ENCODE measurements at regions not wholly inside any gene's neighbourhood (a gene's known extent, or its start where the extent isn't known, plus 50 kb on each side); places are given as distances from the start of the nearest gene placed in this dataset.

- no peak for ATAC-seq (ENCODE audit: low FRiP score)
- TF ChIP-seq, protein P1, sequence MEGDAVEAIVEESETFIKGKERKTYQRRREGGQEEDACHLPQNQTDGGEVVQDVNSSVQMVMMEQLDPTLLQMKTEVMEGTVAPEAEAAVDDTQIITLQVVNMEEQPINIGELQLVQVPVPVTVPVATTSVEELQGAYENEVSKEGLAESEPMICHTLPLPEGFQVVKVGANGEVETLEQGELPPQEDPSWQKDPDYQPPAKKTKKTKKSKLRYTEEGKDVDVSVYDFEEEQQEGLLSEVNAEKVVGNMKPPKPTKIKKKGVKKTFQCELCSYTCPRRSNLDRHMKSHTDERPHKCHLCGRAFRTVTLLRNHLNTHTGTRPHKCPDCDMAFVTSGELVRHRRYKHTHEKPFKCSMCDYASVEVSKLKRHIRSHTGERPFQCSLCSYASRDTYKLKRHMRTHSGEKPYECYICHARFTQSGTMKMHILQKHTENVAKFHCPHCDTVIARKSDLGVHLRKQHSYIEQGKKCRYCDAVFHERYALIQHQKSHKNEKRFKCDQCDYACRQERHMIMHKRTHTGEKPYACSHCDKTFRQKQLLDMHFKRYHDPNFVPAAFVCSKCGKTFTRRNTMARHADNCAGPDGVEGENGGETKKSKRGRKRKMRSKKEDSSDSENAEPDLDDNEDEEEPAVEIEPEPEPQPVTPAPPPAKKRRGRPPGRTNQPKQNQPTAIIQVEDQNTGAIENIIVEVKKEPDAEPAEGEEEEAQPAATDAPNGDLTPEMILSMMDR (IDR thresholded peaks at IDR 0.05) = no peak
- no peak for DNase-seq (ENCODE audit: low spot score)
Observed at GRCh38 chr22:26903030-26903856, 245.9 kb downstream of the MIAT start.

DNA sequence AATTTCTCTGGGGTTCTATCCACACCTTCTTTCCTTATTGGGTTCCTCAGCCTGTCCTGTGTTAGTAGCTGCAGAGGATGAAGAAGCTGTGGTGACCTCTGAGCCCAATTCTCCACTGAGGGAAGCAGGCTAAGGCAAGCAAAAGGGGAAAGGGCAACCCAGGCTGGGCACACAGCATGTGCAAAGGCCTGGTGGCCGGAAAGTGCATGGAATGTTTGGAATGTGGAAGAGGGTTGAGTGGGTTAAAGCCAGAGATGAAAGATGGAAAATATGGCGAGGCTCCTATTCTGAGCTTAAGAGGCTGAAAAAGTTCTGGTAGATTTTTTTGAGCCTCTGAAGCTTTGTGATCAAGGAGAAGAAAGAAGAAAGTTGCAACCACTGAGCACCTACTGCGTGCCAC, 247.1 kb downstream of the MIAT start:
- ATAC-seq (ENCODE audit: low FRiP score) (no peak), DNase-seq (ENCODE audit: low spot score) (no peak)
- TF ChIP-seq, protein P1 (IDR thresholded peaks at IDR 0.05) = no peak

DNA sequence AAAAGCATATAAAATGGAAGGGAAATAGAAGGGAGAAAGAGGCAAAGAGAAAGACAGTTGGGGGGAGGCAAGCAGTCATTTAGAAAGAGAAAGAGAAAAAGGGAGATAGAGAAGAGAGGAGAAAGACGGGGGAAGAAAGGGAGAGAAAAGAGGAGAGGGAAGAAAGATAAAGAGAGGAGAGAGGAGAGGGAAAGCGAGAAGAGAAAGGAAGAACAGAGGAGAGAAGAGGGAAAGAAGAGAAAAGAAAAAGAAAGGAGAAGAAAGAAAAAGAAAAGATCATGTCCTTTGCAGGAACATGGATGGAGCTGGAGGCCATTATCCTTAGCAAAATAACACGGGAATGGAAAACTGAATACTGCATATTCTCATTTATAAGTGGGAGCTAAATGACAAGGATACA, 247.7 kb downstream of the MIAT start:
- TF ChIP-seq, protein P1 (IDR thresholded peaks at IDR 0.05) = no peak
- DNase-seq (ENCODE audit: low spot score) = no peak
- ATAC-seq (ENCODE audit: low FRiP score) = no peak

GRCh38 chr22:26905640-26906039, 248.3 kb downstream of the MIAT start:
- no peak for DNase-seq (ENCODE audit: low spot score)
- no peak for ATAC-seq (ENCODE audit: low FRiP score)
- TF ChIP-seq, protein P1 (IDR thresholded peaks at IDR 0.05) = no peak

GRCh38 chr22:26906464-26906863, 249.1 kb downstream of the MIAT start:
- ATAC-seq (ENCODE audit: low FRiP score) (no peak), DNase-seq (ENCODE audit: low spot score) (no peak)
- TF ChIP-seq, protein P1 (IDR thresholded peaks at IDR 0.05) = no peak

- ATAC-seq (ENCODE audit: low FRiP score) (no peak), DNase-seq (ENCODE audit: low spot score) (no peak)
- TF ChIP-seq, protein P1 (IDR thresholded peaks at IDR 0.05) = no peak
Observed at GRCh38 chr22:26907366-26907765, 250.0 kb downstream of the MIAT start.

- DNase-seq (ENCODE audit: low spot score) (no peak), ATAC-seq (ENCODE audit: low FRiP score) (no peak)
- TF ChIP-seq, protein P1 (IDR thresholded peaks at IDR 0.05) = no peak
Observed at GRCh38 chr22:26910845-26911244, 253.5 kb downstream of the MIAT start.
